ENCODE measurements at regions not wholly inside any gene's neighbourhood (a gene's known extent, or its start where the extent isn't known, plus 50 kb on each side); places are given as distances from the start of the nearest gene placed in this dataset.
"Not testable (repeated sequence)": the region's sequence is repeated elsewhere in the genome, so short reads cannot be mapped to it uniquely, and the experiment has no call there.

- WGBS, 2 donors = 35 to 36% methylated on average over 4 of the region's 4 CpGs
- Histone ChIP-seq H3K4me1 (ENCODE audit: control insufficient read depth in 2 of 2, insufficient read depth in 2 of 2, low read length in 1 of 2) (no peaks in the 10 kb centered on the region), H3K36me3 (ENCODE audit: control insufficient read depth in 2 of 2, insufficient read depth in 2 of 2, low read length in 1 of 2) (no peaks in the 10 kb centered on the region), H3K9me3 (ENCODE audit: control insufficient read depth in 2 of 2, insufficient read depth in 1 of 2, low read depth in 1 of 2, low read length in 1 of 2) (no peaks in the 10 kb centered on the region), H3K4me3 (ENCODE audit: low read depth in 1 of 2, low read length in 2 of 2) (no peak overlapping the region), H3K27ac (ENCODE audit: low read depth in 2 of 2, low read length in 1 of 2) (no peak overlapping the region), H3K27me3 (ENCODE audit: control insufficient read depth in 1 of 2, insufficient read depth in 2 of 2, low read length in 2 of 2) (no peaks in the 10 kb centered on the region)
These were observed 490.8 kb upstream of the ADGRL4 start for GRCh38 chr1:79497193-79497773.

GRCh38 chr1:79496129-79496528 is 489.6 kb upstream of the ADGRL4 start:
- WGBS, 2 donors = 57 to 66% methylated on average over 2 of the region's 2 CpGs
- no peaks in the 10 kb centered on the region for H3K36me3 ChIP-seq (ENCODE audit: control insufficient read depth in 2 of 2, insufficient read depth in 2 of 2, low read length in 1 of 2)
- no peak overlapping the region for H3K4me3 ChIP-seq (ENCODE audit: low read depth in 1 of 2, low read length in 2 of 2)
- no peaks in the 10 kb centered on the region for H3K9me3 ChIP-seq (ENCODE audit: control insufficient read depth in 2 of 2, insufficient read depth in 1 of 2, low read depth in 1 of 2, low read length in 1 of 2)
- H3K27ac ChIP-seq (ENCODE audit: low read depth in 2 of 2, low read length in 1 of 2) = no peak overlapping the region
- no peaks in the 10 kb centered on the region for H3K4me1 ChIP-seq (ENCODE audit: control insufficient read depth in 2 of 2, insufficient read depth in 2 of 2, low read length in 1 of 2)
- H3K27me3 ChIP-seq (ENCODE audit: control insufficient read depth in 1 of 2, insufficient read depth in 2 of 2, low read length in 2 of 2) = no peaks in the 10 kb centered on the region

GRCh38 chr1:79493702-79494101 is 487.2 kb upstream of the ADGRL4 start:
- 56 to 69% methylated on average over 4 of the region's 4 CpGs for WGBS, 2 donors
- H3K27me3 ChIP-seq (ENCODE audit: control insufficient read depth in 1 of 2, insufficient read depth in 2 of 2, low read length in 2 of 2); H3K36me3 ChIP-seq (ENCODE audit: control insufficient read depth in 2 of 2, insufficient read depth in 2 of 2, low read length in 1 of 2); H3K9me3 ChIP-seq (ENCODE audit: control insufficient read depth in 2 of 2, insufficient read depth in 1 of 2, low read depth in 1 of 2, low read length in 1 of 2); H3K4me1 ChIP-seq (ENCODE audit: control insufficient read depth in 2 of 2, insufficient read depth in 2 of 2, low read length in 1 of 2); H3K27ac ChIP-seq (ENCODE audit: low read depth in 2 of 2, low read length in 1 of 2); H3K4me3 ChIP-seq (ENCODE audit: low read depth in 1 of 2, low read length in 2 of 2): not testable (repeated sequence)

- not testable (repeated sequence) for H3K9me3 ChIP-seq (ENCODE audit: control insufficient read depth in 2 of 2, insufficient read depth in 1 of 2, low read depth in 1 of 2, low read length in 1 of 2); H3K27me3 ChIP-seq (ENCODE audit: control insufficient read depth in 1 of 2, insufficient read depth in 2 of 2, low read length in 2 of 2); H3K36me3 ChIP-seq (ENCODE audit: control insufficient read depth in 2 of 2, insufficient read depth in 2 of 2, low read length in 1 of 2); H3K4me1 ChIP-seq (ENCODE audit: control insufficient read depth in 2 of 2, insufficient read depth in 2 of 2, low read length in 1 of 2); H3K4me3 ChIP-seq (ENCODE audit: low read depth in 1 of 2, low read length in 2 of 2); H3K27ac ChIP-seq (ENCODE audit: low read depth in 2 of 2, low read length in 1 of 2)
- 60 to 74% methylated on average over 4 of the region's 4 CpGs for WGBS, 2 donors
These were observed 482.1 kb upstream of the ADGRL4 start for GRCh38 chr1:79488572-79489121.

- H3K27ac ChIP-seq (ENCODE audit: low read depth in 2 of 2, low read length in 1 of 2) = no peak overlapping the region
- no peaks in the 10 kb centered on the region for H3K36me3 ChIP-seq (ENCODE audit: control insufficient read depth in 2 of 2, insufficient read depth in 2 of 2, low read length in 1 of 2)
- H3K4me3 ChIP-seq (ENCODE audit: low read depth in 1 of 2, low read length in 2 of 2) = no peak overlapping the region
- H3K9me3 ChIP-seq (ENCODE audit: control insufficient read depth in 2 of 2, insufficient read depth in 1 of 2, low read depth in 1 of 2, low read length in 1 of 2) = peaks cover 0 to 5% of the 10 kb centered on the region in 2 donors
- WGBS, 2 donors = 80 to 82% methylated on average over 9 of the region's 9 CpGs
- H3K27me3 ChIP-seq (ENCODE audit: control insufficient read depth in 1 of 2, insufficient read depth in 2 of 2, low read length in 2 of 2) = no peaks in the 10 kb centered on the region
- H3K4me1 ChIP-seq (ENCODE audit: control insufficient read depth in 2 of 2, insufficient read depth in 2 of 2, low read length in 1 of 2) = no peaks in the 10 kb centered on the region
These were observed 472.3 kb upstream of the ADGRL4 start for GRCh38 chr1:79478728-79479373.

GRCh38 chr1:79478160-79478559 is 471.6 kb upstream of the ADGRL4 start:
- Histone ChIP-seq H3K4me1 (ENCODE audit: control insufficient read depth in 2 of 2, insufficient read depth in 2 of 2, low read length in 1 of 2) (no peaks in the 10 kb centered on the region), H3K36me3 (ENCODE audit: control insufficient read depth in 2 of 2, insufficient read depth in 2 of 2, low read length in 1 of 2) (no peaks in the 10 kb centered on the region), H3K9me3 (ENCODE audit: control insufficient read depth in 2 of 2, insufficient read depth in 1 of 2, low read depth in 1 of 2, low read length in 1 of 2) (peaks cover 0 to 5% of the 10 kb centered on the region in 2 donors), H3K27me3 (ENCODE audit: control insufficient read depth in 1 of 2, insufficient read depth in 2 of 2, low read length in 2 of 2) (no peaks in the 10 kb centered on the region), H3K4me3 (ENCODE audit: low read depth in 1 of 2, low read length in 2 of 2) (no peak overlapping the region), H3K27ac (ENCODE audit: low read depth in 2 of 2, low read length in 1 of 2) (no peak overlapping the region)
- 92 to 94% methylated on average over 19 of the region's 19 CpGs for WGBS, 2 donors

GRCh38 chr1:79472067-79472656 is 465.6 kb upstream of the ADGRL4 start:
- Histone ChIP-seq H3K4me1 (ENCODE audit: control insufficient read depth in 2 of 2, insufficient read depth in 2 of 2, low read length in 1 of 2) (no peaks in the 10 kb centered on the region), H3K9me3 (ENCODE audit: control insufficient read depth in 2 of 2, insufficient read depth in 1 of 2, low read depth in 1 of 2, low read length in 1 of 2) (no peaks in the 10 kb centered on the region), H3K4me3 (ENCODE audit: low read depth in 1 of 2, low read length in 2 of 2) (no peak overlapping the region), H3K27me3 (ENCODE audit: control insufficient read depth in 1 of 2, insufficient read depth in 2 of 2, low read length in 2 of 2) (no peaks in the 10 kb centered on the region), H3K27ac (ENCODE audit: low read depth in 2 of 2, low read length in 1 of 2) (no peak overlapping the region), H3K36me3 (ENCODE audit: control insufficient read depth in 2 of 2, insufficient read depth in 2 of 2, low read length in 1 of 2) (no peaks in the 10 kb centered on the region)
- 73 to 76% methylated on average over 4 of the region's 4 CpGs for WGBS, 2 donors

- Histone ChIP-seq H3K36me3 (ENCODE audit: control insufficient read depth in 2 of 2, insufficient read depth in 2 of 2, low read length in 1 of 2) (no peaks in the 10 kb centered on the region), H3K9me3 (ENCODE audit: control insufficient read depth in 2 of 2, insufficient read depth in 1 of 2, low read depth in 1 of 2, low read length in 1 of 2) (no peaks in the 10 kb centered on the region), H3K4me3 (ENCODE audit: low read depth in 1 of 2, low read length in 2 of 2) (no peak overlapping the region), H3K27me3 (ENCODE audit: control insufficient read depth in 1 of 2, insufficient read depth in 2 of 2, low read length in 2 of 2) (no peaks in the 10 kb centered on the region), H3K4me1 (ENCODE audit: control insufficient read depth in 2 of 2, insufficient read depth in 2 of 2, low read length in 1 of 2) (no peaks in the 10 kb centered on the region), H3K27ac (ENCODE audit: low read depth in 2 of 2, low read length in 1 of 2) (no peak overlapping the region)
These were observed 462.6 kb upstream of the ADGRL4 start for GRCh38 chr1:79469139-79469538.

GRCh38 chr1:79460773-79461436 is 454.4 kb upstream of the ADGRL4 start:
- no peaks in the 10 kb centered on the region for H3K36me3 ChIP-seq (ENCODE audit: control insufficient read depth in 2 of 2, insufficient read depth in 2 of 2, low read length in 1 of 2)
- peaks cover 2 to 3% of the 10 kb centered on the region in 2 donors for H3K9me3 ChIP-seq (ENCODE audit: control insufficient read depth in 2 of 2, insufficient read depth in 1 of 2, low read depth in 1 of 2, low read length in 1 of 2)
- 67 to 75% methylated on average over 3 of the region's 3 CpGs for WGBS, 2 donors

More at GRCh38 chr1:79460773-79461436, 454.4 kb upstream of the ADGRL4 start:
- H3K4me3 ChIP-seq (ENCODE audit: low read depth in 1 of 2, low read length in 2 of 2) = no peak overlapping the region
- no peaks in the 10 kb centered on the region for H3K4me1 ChIP-seq (ENCODE audit: control insufficient read depth in 2 of 2, insufficient read depth in 2 of 2, low read length in 1 of 2)
- H3K27me3 ChIP-seq (ENCODE audit: control insufficient read depth in 1 of 2, insufficient read depth in 2 of 2, low read length in 2 of 2) = no peaks in the 10 kb centered on the region
- H3K27ac ChIP-seq (ENCODE audit: low read depth in 2 of 2, low read length in 1 of 2) = no peak overlapping the region

Measured in esophagus (tissue), 2 donors.